ENCODE measurements at regions not wholly inside any gene's neighbourhood (a gene's known extent, or its start where the extent isn't known, plus 50 kb on each side); places are given as distances from the start of the nearest gene placed in this dataset.
"Not testable (repeated sequence)": the region's sequence is repeated elsewhere in the genome, so short reads cannot be mapped to it uniquely, and the experiment has no call there.

GRCh38 chr4:175273995-175274753, 356.0 kb downstream of the ADAM29 start:
- in situ Hi-C loops (cut with HindIII; ENCODE audit: low sequenced_read_pairs): no loop called here

DNA sequence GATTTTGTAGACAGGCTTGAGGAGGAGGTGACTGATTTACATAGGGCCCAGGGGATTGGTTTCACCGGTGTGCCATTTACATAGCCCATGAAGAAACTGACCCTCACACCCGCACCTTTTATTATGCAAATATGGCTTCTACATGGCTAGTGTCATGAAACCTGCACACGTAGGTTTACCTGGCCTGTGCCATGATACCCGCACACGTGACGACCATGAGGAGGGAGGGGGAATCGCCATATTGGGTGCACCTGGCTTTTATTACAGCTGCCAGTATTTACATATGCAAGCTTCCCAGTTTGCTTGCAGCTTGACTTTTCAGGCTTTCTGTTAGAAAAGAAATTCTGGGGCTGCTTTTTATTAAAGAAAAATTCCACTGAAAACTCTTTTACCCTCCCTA, 359.7 kb downstream of the ADAM29 start:
- in situ Hi-C loops (cut with HindIII; ENCODE audit: low sequenced_read_pairs): no loop called here

DNA sequence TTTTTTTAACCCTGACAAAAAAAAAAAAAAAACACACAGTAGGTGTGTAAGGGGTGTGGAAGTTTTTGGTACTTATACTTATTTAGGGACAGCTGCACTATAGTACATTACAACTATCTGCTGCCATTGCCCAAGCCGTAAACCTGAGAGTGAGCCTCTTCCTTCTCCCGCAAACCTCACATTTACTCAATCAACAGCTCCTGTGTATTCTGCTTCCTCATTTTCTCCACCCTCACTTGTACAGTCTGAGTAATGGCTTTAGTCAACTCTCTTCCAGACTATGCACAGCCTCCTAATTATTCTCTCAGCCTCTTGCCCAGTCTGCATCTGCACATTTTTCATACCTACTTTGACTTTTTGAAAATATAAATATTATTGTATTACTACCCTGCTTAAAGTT, 362.0 kb downstream of the ADAM29 start:
- in situ Hi-C loops (cut with HindIII; ENCODE audit: low sequenced_read_pairs): no loop called here

- in situ Hi-C loops (cut with HindIII; ENCODE audit: low sequenced_read_pairs): no loop called here
These were observed 363.7 kb downstream of the ADAM29 start for GRCh38 chr4:175281894-175282293.

DNA sequence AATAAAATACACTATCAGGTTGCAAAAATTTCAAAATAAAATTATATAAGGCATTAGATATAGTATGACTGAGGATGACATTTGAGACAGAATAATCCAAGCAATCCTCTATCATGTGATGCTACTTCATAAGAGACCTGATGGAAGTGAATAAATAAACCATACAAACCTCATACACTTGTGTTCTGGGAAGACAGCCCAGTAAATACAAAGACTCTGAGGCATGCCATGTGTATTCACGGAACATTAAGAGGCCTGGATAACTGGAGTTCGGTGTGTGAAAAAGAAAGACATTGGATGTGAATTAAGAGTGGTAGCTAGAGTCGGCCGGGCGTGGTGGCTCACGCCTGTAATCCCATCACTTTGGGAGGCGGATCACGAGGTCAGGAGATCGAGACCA, 364.2 kb downstream of the ADAM29 start:
- in situ Hi-C loops (cut with HindIII; ENCODE audit: low sequenced_read_pairs): no loop called here

- in situ Hi-C loops (cut with HindIII; ENCODE audit: low sequenced_read_pairs): no loop called here
These were observed 372.2 kb downstream of the ADAM29 start for GRCh38 chr4:175290401-175290800.

DNA sequence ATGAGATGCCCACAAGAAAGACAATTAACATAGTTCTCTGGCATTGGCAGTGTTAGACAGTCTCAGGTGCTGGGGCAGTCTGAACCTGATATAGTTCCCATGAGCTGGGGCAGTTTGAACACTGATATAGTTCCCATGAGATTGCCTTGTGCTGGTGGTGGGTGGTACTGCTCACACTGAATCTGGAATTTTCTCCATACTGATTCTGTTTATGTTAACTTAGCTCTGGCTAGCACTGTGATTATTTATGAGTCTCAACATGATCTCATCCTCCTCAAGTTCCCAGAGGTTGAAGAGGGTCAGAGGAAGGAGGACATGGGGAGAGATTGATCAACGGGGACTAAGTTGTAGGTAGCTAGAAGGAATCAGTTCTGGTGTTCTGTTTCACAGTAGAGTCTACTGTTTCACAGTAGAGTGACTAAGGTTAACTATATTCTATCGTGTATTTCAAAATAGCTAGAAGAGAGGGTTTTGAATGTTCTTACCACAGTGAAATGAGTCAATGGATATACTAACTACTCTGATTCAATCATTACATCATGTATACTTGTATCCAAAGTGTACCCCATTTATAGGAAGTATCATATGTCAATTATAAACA, 379.9 kb downstream of the ADAM29 start:
- in situ Hi-C loops (cut with HindIII; ENCODE audit: low sequenced_read_pairs): no loop called here

- in situ Hi-C loops (cut with HindIII; ENCODE audit: low sequenced_read_pairs): no loop called here
These were observed 388.3 kb downstream of the ADAM29 start for GRCh38 chr4:175306436-175306835.

- in situ Hi-C loops (cut with HindIII; ENCODE audit: low sequenced_read_pairs): no loop called here
These were observed 389.2 kb downstream of the ADAM29 start for GRCh38 chr4:175307326-175307725.

DNA sequence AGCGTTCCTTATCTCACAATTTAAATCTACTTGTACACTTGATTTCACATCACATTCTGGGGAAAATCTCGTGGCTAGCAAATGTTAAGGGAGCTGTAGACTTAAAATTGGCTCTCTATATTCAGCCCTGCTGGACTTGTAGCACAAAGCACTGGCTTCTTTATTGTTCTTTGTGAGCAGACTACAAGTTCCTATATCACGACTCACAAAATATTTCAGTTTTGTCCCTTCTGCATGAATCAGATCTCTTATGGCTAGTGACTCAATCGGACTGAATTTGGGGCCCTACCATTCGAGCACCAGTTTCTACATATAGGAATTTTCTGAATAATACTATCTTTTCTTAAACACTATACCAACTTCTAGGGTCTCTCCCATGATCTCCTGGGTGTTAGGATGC, 390.1 kb downstream of the ADAM29 start:
- in situ Hi-C loops (cut with HindIII; ENCODE audit: low sequenced_read_pairs): no loop called here

DNA sequence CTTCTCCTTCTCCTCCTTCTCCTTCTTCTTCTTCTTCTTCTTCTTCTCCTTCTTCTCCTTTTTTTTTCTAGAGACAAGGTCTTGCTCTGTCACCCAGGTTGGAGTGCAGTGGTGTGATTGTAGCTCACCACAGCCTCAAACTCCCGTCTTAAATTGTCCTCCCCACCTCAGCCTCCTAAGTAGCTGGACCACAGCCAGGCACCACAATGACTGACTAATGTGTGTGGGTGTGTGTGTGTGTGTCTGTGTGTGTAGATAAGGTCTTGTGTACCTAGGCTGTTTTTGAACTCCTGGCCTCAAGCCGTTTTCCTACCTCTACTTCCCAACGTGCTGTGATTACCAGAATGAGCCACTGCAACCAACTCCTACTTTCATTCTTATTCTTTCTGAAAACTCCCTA, 390.9 kb downstream of the ADAM29 start:
- in situ Hi-C loops (cut with HindIII; ENCODE audit: low sequenced_read_pairs): no loop called here

DNA sequence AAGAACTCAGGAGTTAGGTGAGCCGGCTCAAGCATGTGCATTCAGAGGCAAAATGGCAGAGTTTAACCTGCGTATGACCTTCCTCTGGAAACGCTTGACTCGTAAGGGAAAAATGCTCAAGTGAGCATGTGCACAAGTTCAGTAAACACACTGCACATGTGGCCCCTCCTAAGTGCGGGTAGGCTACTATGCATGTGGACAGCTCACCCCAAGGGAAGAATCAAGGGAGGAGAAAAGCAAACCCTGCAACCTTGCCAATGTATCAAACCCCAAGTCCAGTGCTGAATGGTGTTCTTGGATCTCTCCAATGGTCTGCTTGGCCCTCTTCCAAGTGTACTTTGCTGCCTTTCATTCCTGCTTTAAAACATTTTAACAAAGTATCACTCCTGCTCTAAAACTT, 407.1 kb downstream of the ADAM29 start:
- in situ Hi-C loops (cut with HindIII; ENCODE audit: low sequenced_read_pairs): no loop called here

DNA sequence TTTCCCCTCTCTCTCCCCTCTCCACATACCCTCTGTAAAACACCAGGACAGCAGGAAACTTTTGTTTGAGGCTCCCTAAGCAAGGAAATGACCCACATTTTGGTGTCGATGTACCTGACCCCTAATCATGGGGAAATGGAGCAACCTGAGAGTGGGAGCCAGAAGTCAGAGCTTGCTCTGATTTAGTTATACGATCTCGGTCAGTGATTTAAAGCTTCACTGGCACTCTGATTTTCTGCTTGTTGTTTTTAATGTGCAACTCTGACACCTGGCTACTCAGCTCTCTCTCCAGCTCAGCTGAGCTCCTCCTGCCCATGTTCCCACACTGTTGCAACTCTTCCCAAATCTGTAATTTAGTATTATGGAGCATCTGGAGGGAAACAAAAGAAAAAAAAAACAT, 408.6 kb downstream of the ADAM29 start:
- in situ Hi-C loops (cut with HindIII; ENCODE audit: low sequenced_read_pairs): no loop called here

DNA sequence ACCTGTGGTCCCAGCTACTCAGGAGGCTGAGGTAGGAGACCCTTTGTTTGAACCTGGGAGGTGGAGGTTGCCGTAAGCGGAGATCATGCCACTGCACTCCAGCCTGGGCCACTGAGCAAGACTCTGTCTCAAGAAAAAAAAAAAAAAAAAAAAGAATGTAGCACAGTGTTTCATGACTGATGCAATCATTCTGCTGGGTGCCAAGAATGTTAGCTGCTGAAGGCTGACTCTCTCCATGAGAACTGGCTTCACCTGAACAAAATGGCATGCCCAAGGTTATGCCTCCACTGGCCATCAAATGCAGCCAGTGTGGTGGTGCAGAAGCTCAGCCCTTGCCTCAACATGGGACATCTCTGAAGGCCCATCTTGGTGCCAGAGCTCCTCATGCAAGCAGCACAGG, 412.1 kb downstream of the ADAM29 start:
- in situ Hi-C loops (cut with HindIII; ENCODE audit: low sequenced_read_pairs): no loop called here

- in situ Hi-C loops (cut with HindIII; ENCODE audit: low sequenced_read_pairs): no loop called here
These were observed 412.5 kb downstream of the ADAM29 start for GRCh38 chr4:175330652-175331051.

- in situ Hi-C loops (cut with HindIII; ENCODE audit: low sequenced_read_pairs): no loop called here
These were observed 417.2 kb downstream of the ADAM29 start for GRCh38 chr4:175335331-175335730.

GRCh38 chr4:175336570-175336969, 418.4 kb downstream of the ADAM29 start:
- in situ Hi-C loops (cut with HindIII; ENCODE audit: low sequenced_read_pairs): not testable (repeated sequence)

GRCh38 chr4:175339100-175339707, 421.0 kb downstream of the ADAM29 start:
- in situ Hi-C loops (cut with HindIII; ENCODE audit: low sequenced_read_pairs): no loop called here

GRCh38 chr4:175341203-175341755, 423.1 kb downstream of the ADAM29 start:
- in situ Hi-C loops (cut with HindIII; ENCODE audit: low sequenced_read_pairs): no loop called here

GRCh38 chr4:175346376-175346775, 428.2 kb downstream of the ADAM29 start:
- in situ Hi-C loops (cut with HindIII; ENCODE audit: low sequenced_read_pairs): no loop called here

DNA sequence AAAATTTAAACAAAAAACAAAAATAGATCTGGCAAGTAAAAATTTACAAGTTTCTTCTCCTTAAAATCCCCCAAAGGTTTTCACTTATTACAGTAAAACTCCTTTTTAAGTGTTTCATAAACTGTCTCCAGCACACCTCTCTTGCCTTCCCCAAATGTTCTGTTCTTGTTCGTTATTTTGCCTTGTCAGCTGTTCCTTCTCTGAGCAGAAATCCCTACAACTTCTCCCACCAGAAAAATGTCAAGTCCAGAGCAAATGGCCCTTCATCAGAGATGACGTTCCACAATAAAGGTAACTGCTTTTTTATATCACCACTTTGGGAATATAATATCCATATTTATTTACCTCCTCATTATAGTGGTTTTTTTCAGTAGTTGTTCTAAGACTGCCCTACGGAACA, 432.1 kb downstream of the ADAM29 start:
- in situ Hi-C loops (cut with HindIII; ENCODE audit: low sequenced_read_pairs): no loop called here

DNA sequence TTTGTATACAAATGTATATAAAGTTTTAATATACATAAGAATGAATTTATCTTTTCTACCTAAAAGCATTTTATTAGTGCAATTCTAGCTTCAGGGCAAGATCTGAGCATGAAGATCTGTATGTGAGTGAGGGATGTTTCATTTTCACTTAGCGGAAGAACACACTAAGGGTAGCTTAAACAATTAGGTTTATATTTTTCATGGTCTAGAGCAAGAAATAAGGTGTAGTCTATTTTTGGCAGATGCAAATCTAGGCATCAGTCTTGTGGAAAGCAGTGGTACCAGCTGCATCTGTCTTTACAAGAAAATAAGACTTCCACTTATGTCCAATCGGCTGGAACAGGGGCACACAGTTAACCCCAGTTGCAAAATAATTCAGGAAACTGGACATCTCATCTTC, 433.3 kb downstream of the ADAM29 start:
- in situ Hi-C loops (cut with HindIII; ENCODE audit: low sequenced_read_pairs): no loop called here
